ENCODE measurements at regions not wholly inside any gene's neighbourhood (a gene's known extent, or its start where the extent isn't known, plus 50 kb on each side); places are given as distances from the start of the nearest gene placed in this dataset.

DNA sequence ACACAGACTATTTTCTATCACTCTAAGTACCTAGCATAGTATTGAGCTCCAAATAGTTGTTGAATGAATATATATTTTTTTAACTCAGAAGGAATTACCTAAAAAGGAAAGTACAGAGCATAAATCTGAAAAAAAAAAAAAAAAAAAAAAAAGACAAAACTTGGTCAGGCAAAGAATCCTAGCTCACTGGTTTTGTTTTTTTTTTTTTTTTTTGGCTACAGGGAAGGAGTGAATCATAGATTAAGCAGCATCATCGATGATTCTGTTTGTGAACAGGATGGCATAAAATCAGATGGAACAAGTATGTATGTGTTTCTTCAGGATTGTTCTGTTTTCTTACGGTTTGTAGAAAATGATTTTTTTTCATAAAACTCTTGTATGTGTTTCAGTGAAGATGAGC is 66.1 kb upstream of the BCAT1 start:
- TF ChIP-seq CTCF (IDR thresholded peaks at IDR 0.05; ENCODE audit: low read depth, low read length, missing control alignments), result no peak
- H3K4me3 ChIP-seq (ENCODE audit: low read depth, low read length), result no peak overlapping the region
- DNase-seq (ENCODE audit: low read depth), result no peak

DNA sequence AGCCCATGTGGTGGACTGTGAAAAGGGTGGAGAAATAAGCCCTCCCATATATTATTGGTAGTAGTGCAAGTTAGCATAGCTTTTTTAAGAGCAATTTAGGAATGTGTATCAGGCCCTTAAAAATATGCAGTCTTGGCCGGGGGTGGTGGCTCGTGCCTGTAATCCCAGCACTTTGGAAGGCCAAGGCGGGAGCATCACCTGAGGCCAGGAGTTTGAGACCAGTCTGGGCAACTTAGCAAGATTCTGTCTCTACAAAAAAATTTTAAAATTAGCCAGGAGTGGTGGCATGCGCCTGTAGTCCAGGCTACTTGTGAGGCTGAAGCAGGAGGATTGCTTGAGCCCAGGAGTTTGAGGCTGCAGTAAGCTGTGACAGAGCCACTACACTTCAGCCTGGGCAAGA is 64.2 kb upstream of the BCAT1 start:
- no peak for TF ChIP-seq CTCF (IDR thresholded peaks at IDR 0.05; ENCODE audit: low read depth, low read length, missing control alignments)
- no peak for DNase-seq (ENCODE audit: low read depth)
- H3K4me3 ChIP-seq (ENCODE audit: low read depth, low read length), result no peak overlapping the region

DNA sequence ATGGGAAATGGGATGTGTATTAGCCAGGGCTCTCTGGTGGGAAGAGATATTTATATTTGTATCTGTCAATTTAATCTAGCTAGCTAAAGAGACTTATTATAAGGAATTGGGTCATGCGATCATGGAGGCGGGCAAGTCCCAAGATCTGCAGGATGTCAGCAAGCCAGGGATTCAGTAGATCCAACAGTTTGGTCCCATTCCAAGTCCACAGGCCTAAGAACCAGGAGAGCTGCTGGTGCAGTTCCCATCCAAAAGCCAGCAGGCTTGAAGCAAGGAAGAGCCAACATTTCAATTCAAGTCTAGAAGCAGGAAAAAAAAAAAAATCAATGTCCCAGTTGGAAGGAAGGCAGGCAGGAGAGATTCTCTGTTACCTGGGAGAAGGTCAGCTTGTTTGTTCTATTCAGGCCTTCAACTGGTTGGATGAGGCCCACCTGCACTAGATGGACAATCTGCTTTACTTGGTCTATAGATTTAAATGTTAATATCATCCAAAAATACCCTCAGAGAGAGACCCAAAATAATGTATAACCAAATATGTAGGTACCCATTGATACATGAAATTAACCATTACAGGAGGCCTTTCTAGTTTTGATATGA is 60.7 kb upstream of the BCAT1 start:
- H3K4me3 ChIP-seq (ENCODE audit: low read depth, low read length), result no peak overlapping the region
- TF ChIP-seq CTCF (IDR thresholded peaks at IDR 0.05; ENCODE audit: low read depth, low read length, missing control alignments), result no peak

GRCh38 chr12:25005376-25005775 is 56.5 kb upstream of the BCAT1 start:
- no peak overlapping the region for H3K4me3 ChIP-seq (ENCODE audit: low read depth, low read length)
- no peak for TF ChIP-seq CTCF (IDR thresholded peaks at IDR 0.05; ENCODE audit: low read depth, low read length, missing control alignments)
- no peak for DNase-seq (ENCODE audit: low read depth)

More for the DNA sequence above, 60.7 kb upstream of the BCAT1 start:
- DNase-seq (ENCODE audit: low read depth), result no peak

DNA sequence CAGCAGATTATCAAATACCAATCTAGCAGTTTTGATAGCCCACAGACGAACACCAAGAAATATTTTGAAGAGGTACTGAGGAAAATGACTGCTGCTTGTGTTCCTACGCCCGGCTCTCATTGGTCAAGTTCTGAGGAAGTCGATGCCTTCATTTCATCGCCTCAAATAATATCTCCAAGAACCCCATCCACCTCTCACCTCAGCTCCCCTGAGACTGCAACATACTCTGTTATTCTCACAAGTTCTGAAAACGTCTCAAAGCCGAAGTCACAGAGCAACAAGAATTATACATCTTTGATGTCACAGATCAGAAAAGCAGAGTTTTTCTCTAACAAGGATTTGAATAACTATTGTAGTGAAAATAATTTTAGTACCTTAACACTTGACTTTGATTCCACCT is 55.5 kb upstream of the BCAT1 start:
- no peak for DNase-seq (ENCODE audit: low read depth)
- H3K4me3 ChIP-seq (ENCODE audit: low read depth, low read length), result no peak overlapping the region
- TF ChIP-seq CTCF (IDR thresholded peaks at IDR 0.05; ENCODE audit: low read depth, low read length, missing control alignments), result no peak

DNA sequence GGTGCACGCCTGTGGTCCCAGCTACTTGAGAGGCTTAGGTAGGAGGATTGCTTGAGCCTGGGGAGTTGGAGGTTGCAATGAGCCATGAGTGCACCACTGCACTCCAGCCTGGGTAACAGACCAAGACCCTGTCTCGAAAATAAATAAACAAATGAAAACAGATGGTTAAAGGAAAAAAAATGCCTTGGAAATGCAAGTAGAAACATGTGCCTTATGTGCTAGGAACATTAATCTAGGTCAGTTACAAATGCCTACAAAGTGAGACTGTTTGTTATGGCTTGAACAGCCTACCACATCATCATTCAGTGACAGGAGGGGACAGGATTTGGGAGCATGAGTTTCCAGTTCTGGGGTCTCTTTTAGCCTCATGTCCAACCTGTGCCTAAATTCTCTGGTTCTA is 52.4 kb upstream of the BCAT1 start:
- no peak for TF ChIP-seq CTCF (IDR thresholded peaks at IDR 0.05; ENCODE audit: low read depth, low read length, missing control alignments)
- H3K4me3 ChIP-seq (ENCODE audit: low read depth, low read length), result no peak overlapping the region
- DNase-seq (ENCODE audit: low read depth), result no peak

Measured in GM12864 (cell line).